Mucosa of descending colon (tissue), 3 donors: ENCODE measurements at regions not wholly inside any gene's neighbourhood (a gene's known extent, or its start where the extent isn't known, plus 50 kb on each side); places are given as distances from the start of the nearest gene placed in this dataset.
"Not testable (repeated sequence)": the region's sequence is repeated elsewhere in the genome, so short reads cannot be mapped to it uniquely, and the experiment has no call there.

Experiments used
- ATAC-seq: fragments of 200-7000 bp; cut with Tn5 transposase; one replicate; pipeline ENCODE4 v1.9.1; 2020; ENCODE audit warnings: mild to moderate bottlenecking, moderate library complexity
- DNase-seq, 3 donors: peaks; one replicate each; pipeline ENCODE4 v3.0.0-alpha.2; 2020
- H3K36me3 ChIP-seq: fragments of 200-600 bp; one replicate; pipeline ENCODE4 v1.8.0; 2021; ENCODE audit warnings: low read depth, mild to moderate bottlenecking
- H3K4me1 ChIP-seq: fragments of 200-600 bp; one replicate; pipeline ENCODE4 v1.8.0; 2021; ENCODE audit warnings: low read depth, mild to moderate bottlenecking
- H3K4me3 ChIP-seq: fragments of 200-600 bp; one replicate; pipeline ENCODE4 v1.8.0; 2021; ENCODE audit warnings: mild to moderate bottlenecking
- H3K9me3 ChIP-seq: fragments of 200-600 bp; one replicate; pipeline ENCODE4 v1.8.0; 2021; ENCODE audit warnings: mild to moderate bottlenecking
- intact Hi-C, 2 donors: fragments of 100-400 bp; cut with DNase I in 1 of 2; cut with micrococcal nuclease in 1 of 2; formaldehyde crosslinking; loops; one replicate each; pipeline versions ENCODE4 v1.11.0 to v1.11.1; 2022; cut with DNase I, micrococcal nuclease
- TF ChIP-seq, protein P1 (sequence below): fragments of 200-600 bp; IDR thresholded peaks from one replicate; pipeline ENCODE4 v1.8.0; 2022; ENCODE audit warnings: antibody characterized with exemption, mild to moderate bottlenecking
- donor health status: DM: no; HTN: no; CAD: no; lungs with moderate emphysema.
- donor health status: DM: no; HTN: no; CAD: no.
- donor health status: DM: no; HTN: yes; CAD: no.

- H3K36me3 ChIP-seq: no peaks in the 10 kb centered on the region
- DNase-seq (no peak), ATAC-seq (no peak)
- intact Hi-C loops: no loop called here
- H3K4me3 ChIP-seq: no peak overlapping the region
- H3K4me1 ChIP-seq: no peaks in the 10 kb centered on the region
- TF ChIP-seq, protein P1, sequence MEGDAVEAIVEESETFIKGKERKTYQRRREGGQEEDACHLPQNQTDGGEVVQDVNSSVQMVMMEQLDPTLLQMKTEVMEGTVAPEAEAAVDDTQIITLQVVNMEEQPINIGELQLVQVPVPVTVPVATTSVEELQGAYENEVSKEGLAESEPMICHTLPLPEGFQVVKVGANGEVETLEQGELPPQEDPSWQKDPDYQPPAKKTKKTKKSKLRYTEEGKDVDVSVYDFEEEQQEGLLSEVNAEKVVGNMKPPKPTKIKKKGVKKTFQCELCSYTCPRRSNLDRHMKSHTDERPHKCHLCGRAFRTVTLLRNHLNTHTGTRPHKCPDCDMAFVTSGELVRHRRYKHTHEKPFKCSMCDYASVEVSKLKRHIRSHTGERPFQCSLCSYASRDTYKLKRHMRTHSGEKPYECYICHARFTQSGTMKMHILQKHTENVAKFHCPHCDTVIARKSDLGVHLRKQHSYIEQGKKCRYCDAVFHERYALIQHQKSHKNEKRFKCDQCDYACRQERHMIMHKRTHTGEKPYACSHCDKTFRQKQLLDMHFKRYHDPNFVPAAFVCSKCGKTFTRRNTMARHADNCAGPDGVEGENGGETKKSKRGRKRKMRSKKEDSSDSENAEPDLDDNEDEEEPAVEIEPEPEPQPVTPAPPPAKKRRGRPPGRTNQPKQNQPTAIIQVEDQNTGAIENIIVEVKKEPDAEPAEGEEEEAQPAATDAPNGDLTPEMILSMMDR: no peak
- H3K9me3 ChIP-seq: no peaks in the 10 kb centered on the region
Observed at GRCh38 chr12:71281425-71281824, 123.6 kb upstream of the TSPAN8 start.

- Histone ChIP-seq H3K4me1 (no peaks in the 10 kb centered on the region), H3K4me3 (no peak overlapping the region), H3K9me3 (no peaks in the 10 kb centered on the region), H3K36me3 (no peaks in the 10 kb centered on the region)
- TF ChIP-seq, protein P1: no peak
- intact Hi-C loops: no loop called here
- no peak for DNase-seq
- no peak for ATAC-seq
Observed at GRCh38 chr12:71277866-71278265, 120.1 kb upstream of the TSPAN8 start.

GRCh38 chr12:71276541-71276940 lies 118.7 kb upstream of the TSPAN8 start:
- H3K9me3 ChIP-seq: no peaks in the 10 kb centered on the region
- intact Hi-C loops: no loop called here
- no peaks in the 10 kb centered on the region for H3K4me1 ChIP-seq
- no peaks in the 10 kb centered on the region for H3K36me3 ChIP-seq
- ATAC-seq: no peak
- TF ChIP-seq, protein P1: no peak
- no peak for DNase-seq
- H3K4me3 ChIP-seq: no peak overlapping the region

DNA sequence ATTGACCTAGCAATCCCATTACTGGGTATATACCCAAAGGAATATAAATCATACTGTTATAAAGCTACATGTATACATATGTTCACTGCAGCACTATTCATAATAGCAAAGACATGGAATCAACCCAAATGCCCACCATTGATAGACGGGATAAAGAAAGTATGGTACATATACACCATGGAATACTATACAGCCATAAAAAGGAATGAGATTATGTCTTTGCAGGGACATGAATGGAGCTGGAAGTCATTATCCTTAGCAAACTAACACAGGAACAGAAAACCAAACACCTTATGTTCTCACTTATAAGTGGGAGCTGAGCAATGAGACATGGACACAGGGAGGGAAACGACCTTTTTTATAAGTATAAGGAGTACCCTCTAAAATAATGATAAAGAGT lies 113.0 kb upstream of the TSPAN8 start:
- ATAC-seq, H3K4me1 ChIP-seq, H3K4me3 ChIP-seq, H3K9me3 ChIP-seq, H3K36me3 ChIP-seq, DNase-seq, intact Hi-C loops: not testable (repeated sequence)

GRCh38 chr12:71270057-71270456 lies 112.3 kb upstream of the TSPAN8 start:
- no peak for DNase-seq
- intact Hi-C loops: no loop called here
- TF ChIP-seq, protein P1: no peak

GRCh38 chr12:71269281-71269598 lies 111.4 kb upstream of the TSPAN8 start:
- TF ChIP-seq, protein P1: no peak
- DNase-seq: no peak
- no peaks in the 10 kb centered on the region for H3K4me1 ChIP-seq
- no peak overlapping the region for H3K4me3 ChIP-seq
- H3K9me3 ChIP-seq: no peaks in the 10 kb centered on the region
- no peak for ATAC-seq
- H3K36me3 ChIP-seq: no peaks in the 10 kb centered on the region
- intact Hi-C loops: no loop called here

More at GRCh38 chr12:71270057-71270456, 112.3 kb upstream of the TSPAN8 start:
- Histone ChIP-seq H3K4me3 (no peak overlapping the region), H3K9me3 (no peaks in the 10 kb centered on the region), H3K4me1 (no peaks in the 10 kb centered on the region), H3K36me3 (no peaks in the 10 kb centered on the region)
- ATAC-seq: no peak
